ENCODE measurements at regions not wholly inside any gene's neighbourhood (a gene's known extent, or its start where the extent isn't known, plus 50 kb on each side); places are given as distances from the start of the nearest gene placed in this dataset.
A peak's percentile ranks its signal among the peaks of the same experiment; 100 is the strongest.
"Not testable (repeated sequence)": the region's sequence is repeated elsewhere in the genome, so short reads cannot be mapped to it uniquely, and the experiment has no call there.

DNA sequence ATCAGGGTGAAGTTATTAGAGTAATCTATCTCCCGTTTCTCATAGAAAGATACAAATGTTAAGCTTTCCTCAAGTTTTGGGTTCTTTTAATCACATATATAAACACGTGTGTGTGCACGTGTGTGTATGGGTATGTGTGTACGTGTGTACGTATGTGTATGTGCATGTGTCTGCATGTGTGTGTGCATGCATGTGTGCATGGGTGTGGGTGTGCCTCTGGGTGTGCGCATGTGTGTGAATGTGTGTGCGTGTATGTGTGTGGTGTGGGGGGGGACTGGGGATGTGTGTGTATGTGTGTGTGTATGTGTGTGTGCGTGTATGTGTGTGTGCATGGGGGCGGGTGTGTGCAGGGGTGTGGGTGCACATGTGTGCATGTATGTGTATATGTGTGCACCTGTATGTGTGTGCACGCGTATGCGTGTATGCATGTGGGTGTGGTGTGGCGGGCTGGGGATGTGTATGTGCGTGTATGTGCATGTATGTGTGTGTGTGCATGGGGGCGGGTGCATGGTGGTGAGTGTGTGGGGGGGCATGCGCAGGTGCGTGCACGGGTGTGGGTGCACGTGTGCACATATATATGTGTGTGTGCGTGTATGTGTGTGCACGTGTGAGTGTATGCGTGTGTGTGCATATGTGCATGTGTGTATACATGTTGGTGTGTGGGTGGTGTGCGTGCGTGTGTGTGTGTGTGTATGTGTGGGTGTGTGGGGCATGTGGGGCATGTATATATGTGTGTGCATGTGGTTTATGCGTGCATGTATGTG is 304.0 kb downstream of the MBD2 start:
- no peak for DNase-seq

DNA sequence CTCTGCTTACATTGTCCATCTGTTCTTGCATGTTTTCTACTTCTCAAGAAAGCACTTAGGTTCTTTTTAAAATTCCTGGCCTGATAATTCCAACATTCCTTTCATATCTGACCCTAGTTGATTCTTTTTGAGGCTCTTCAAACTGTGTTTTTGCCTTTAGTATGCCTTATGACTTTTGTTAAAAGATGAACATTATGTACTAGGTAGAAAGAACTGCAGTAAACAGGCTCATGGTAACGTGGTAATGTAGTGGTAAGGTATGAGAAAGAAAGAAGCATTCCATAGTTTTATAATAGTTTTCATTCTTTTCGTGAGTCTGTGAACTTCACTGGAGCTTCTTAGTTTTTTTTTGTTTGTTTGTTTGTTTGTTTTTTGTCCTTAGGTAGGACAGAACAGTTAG is 306.4 kb downstream of the MBD2 start:
- no peak for DNase-seq

DNA sequence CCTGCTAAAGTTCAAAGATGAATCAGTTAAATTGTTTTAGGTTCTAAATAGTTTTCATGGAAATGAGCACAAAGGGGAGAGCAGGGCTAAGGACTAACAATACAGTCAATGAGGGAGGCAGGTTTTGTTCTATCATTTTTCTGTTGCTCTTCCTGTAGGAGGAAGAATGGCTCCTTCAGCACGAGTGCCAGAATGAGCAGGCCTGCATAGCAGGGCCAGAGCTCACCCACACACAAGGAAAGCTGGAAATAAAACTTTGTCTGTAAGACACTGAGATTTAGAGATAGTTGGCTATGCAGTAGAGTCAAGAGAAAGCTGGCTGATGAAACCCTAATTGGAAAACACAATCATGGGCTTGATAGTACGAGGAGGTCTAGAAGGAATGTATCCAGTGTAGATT is 313.3 kb downstream of the MBD2 start:
- DNase-seq, result no peak

DNA sequence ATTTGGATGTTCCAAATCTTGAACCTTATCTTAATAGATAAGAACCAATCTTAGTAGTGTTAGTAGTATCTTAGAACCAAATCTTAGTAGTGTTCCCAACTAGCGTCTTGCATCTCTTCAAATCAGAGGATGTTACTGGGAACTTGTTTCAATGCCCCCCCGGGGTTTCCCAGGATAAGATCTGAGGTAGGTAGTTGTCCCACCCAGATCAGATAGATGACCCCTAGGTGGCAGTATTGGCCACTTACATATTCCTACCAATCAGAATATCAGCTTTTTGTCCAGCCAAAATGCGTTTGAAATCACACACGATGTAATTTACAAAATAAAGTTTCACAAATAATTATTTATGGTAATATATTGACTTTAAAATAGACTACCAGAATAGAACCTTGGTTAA is 314.8 kb downstream of the MBD2 start:
- no peak for DNase-seq

DNA sequence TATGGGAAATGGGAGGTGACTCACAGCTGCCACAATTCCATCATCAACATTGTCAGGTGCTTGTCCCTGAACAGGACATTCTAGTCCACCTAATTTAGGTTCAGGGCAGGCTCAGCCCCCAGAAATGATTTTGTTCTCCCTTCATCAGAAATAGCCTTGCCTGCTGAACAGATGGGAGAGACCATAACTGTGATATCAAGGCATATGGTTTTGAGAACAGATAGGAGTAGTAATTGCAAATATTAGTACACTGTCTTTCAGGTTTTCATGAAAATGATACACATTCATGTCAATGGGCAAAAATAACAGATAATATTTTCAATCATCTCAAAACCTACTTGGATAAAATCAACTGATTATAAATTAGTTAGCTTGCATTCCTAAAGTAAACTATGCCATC is 316.5 kb downstream of the MBD2 start:
- DNase-seq, result no peak

DNA sequence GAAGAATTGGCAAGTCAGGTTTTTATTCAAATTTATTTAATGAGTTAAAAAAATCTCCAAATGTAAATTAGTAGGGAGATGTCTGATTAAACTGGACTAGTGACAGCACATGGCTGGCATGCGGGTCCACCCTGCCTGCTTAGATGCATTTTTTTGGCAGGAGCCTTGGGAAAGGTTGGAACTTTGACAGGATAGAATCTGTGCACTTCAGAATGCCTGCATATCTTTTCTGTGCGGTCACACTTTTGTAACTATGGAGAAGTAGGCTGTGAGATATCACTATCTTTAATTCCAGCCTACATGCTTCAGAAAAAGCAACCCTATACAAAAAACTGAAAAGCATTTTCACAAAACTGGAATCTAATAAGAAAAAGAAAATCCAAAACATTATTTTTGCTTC is 317.8 kb downstream of the MBD2 start:
- peak; percentile 11 for DNase-seq

DNA sequence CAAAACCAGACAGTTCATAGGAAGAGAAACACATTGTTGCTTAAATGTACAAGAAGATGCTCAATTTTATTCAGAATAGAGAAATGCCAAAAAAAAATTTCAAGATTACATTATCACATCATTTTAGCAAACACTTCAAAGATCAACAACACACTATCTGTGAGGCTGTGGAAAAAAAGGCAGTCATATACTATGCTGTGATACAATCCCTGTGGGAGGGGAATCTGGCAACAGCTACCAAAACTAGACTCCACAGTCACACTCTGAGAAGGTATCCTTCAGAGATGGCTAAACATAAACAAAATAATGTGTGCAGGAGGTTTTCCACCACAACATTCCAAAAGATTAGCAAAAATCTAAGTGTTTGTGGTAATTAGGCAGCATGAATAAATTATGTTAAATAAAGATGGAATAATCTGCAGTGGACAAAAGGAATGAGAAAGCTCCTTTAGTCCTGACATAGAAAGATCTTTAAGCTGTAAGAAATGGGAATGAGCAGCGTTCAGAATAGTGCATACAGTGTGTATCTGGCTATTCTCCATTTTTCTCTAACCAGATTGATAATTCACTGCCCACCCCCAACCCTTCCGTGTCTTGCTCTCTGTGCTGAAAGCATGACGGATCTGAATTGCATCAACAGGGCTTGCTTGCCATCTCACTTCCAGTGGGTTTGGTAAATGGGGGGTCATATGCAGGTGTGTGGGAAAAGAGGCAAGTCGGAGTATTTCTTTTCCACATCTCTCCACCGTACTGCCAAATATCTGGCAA is 329.6 kb downstream of the MBD2 start:
- DNase-seq, result no peak

DNA sequence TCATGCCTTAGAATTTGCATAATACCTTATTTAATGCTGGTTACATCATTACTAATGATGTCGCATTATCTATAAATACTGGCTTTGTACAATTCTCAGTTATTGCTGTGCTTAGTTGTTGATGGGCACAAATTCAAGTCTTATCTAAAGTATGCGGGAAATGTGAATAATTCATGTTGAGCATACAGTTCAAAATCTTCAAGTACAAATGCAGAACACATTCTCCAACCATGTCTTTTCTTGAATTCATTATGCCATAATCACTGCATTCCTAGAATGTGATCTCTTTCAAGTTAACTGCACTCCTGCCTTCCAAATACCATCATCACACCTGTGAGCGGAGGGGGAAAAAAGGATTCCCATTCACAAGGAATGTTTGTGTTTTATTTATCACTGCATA is 337.0 kb downstream of the MBD2 start:
- no peak for DNase-seq

DNA sequence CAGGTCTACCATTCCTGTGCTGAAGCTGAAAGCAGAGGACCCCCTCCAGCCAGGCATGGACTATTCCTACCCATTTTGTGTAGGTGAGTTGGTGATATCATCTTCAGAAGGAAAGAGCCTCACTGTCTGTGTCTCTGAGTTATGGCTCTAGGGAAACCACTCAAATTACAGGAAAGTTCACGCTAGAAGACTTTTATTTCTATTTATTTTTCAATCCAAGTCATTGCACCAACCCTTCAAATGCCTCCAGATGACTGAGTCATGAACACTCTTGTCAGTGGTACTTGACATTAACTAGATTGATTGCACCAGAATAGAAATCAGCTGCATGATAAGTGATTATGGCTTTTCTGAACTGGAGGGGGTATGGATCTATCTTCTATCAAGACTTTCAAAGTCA is 338.4 kb downstream of the MBD2 start:
- no peak for DNase-seq

DNA sequence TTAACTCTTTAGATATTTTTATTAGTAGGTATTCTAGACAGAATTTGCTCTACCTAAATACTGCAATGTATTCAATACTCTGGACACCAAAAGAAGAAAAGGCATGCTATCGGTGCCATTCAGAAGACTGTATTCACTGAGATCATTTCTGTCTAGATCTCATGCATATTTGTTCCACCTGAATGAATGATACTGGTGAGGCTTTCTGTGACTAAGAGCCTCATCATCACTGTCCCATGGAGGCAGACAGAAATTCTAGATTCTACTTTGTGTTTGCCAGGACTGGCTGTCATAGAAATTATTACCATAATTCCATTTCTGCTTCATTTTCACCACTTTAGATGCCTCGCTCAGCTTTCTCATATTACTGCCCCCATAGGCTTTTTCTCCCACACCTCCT is 340.7 kb downstream of the MBD2 start:
- DNase-seq, result no peak

DNA sequence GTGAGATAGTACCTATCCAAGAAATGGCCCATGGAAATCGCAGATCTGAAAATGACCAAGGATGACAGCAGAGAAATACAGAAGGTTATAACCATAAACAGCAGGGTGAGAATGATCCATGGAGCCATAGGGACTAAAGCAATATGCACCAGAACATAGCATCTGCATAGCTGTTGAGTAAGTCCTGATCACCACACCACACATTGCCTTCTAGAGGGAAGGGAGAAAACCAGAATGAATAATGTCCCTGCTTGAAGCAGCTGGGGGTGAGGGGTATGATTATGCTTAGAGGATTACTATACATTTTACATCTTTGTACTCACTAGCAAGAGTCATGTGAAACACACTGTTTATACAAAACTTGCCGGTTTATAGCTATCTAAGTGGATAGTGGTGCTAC is 350.4 kb downstream of the MBD2 start:
- no peak for DNase-seq

DNA sequence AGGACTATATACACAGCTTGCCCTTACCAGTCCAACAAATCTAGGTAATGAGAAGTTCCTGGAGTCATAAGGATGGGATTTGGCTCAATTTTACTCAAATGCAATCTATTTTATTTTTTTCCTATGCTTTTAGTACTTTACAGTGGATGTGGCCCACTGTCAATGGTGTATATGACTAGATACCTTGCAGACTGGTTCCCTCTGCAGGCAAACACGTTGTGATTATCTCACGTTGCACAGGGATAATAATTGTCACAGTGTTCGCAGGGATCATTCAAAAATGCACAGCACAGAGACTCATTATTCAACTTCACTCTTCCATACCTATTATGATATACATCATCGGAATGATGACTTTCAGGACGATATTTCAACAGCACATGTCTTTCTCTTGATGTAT is 359.7 kb downstream of the MBD2 start:
- DNase-seq, result no peak

DNA sequence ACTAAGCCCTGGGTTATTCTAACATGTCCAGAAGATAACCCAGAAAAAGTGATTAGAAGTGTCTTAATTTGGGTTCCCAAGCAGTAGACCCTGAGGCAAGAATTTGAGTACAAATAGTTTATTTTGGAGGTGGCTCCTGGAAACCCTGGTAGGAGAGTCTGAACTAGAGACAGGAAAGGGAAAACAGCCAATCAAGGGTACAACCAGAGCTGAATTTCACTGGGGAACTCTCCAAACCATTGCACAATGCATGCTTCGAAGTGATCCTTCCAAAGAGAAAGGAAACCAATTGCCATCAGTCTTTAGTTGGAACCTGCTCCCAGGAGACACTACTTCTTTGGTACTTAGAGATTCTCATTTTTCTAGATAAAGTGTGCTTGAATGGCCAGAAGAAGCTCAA is 361.5 kb downstream of the MBD2 start:
- no peak for DNase-seq

DNA sequence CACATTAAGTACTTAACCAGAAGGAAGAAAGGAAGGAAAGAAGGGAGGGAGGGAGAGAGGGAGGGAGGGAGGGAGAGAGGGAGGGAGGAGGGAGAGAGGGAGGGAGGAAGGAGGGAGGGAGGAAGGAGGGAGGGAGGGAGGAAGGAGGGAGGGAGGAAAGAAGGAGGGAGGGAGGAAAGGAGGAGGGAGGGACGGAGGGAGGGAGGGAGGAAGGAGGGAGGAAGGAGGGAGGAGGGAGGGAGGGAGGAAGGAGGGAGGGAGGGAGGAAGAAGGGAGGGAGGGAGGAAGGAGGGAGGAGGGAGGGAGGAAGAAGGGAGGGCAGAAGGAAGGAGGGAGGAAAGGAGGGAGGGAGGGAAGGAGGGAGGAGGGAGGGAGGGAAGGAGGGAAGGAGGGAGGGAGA is 363.3 kb downstream of the MBD2 start:
- no peak for DNase-seq

DNA sequence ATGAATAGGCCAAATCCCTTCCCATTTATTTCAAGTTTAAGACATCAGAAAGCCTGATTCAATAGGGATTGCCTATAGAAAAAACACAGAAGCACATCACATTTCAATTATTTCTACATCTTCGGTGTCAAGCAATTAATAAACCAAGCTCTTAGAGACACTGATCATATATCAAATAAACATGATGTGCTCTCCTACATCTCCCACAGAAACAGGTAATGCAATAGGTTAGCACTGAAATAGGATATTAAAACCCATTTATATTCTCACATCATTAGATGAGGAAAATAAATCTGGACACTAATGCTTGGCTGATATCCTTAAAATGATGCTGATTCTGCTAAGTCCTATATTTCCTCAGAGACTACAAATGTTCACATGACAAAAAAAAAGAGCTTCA is 364.7 kb downstream of the MBD2 start:
- no peak for DNase-seq

DNA sequence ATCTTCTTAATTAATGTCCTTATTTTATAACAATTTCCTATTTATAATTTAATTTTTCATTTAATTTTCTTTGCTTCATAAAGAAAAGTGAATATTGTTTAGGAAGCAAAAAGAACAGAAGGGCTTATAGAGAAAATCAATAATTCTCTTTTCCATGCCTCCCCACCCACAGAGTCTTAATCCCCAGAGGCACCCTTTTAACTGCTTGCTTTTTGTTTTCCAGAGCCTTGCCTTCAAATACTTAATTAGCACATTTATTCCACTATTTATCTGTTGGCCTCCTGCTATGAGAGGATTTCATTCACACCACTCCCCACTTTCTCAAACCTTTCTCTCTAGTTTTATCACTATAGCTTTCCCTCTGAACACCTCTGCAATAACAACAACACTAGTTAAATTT is 373.6 kb downstream of the MBD2 start:
- no peak for DNase-seq

DNA sequence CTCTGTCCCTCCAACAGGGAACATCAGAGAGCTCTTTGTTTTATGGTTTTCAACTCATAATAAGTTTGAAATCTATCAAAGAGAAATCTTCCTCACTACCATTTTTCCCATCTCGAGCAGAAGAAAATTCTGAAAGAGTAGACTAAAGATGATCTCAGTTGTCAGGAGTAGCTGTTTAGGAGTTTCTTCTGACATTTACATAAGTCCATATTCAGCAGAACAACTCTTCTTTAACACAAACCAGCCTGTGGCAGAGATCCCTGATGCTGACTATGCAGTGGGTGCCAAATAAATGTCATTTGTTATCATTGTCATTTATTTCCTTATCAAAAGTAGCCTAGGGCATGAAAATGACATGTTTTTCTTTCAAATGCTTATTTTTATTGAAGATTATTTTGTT is 380.7 kb downstream of the MBD2 start:
- no peak for DNase-seq

DNA sequence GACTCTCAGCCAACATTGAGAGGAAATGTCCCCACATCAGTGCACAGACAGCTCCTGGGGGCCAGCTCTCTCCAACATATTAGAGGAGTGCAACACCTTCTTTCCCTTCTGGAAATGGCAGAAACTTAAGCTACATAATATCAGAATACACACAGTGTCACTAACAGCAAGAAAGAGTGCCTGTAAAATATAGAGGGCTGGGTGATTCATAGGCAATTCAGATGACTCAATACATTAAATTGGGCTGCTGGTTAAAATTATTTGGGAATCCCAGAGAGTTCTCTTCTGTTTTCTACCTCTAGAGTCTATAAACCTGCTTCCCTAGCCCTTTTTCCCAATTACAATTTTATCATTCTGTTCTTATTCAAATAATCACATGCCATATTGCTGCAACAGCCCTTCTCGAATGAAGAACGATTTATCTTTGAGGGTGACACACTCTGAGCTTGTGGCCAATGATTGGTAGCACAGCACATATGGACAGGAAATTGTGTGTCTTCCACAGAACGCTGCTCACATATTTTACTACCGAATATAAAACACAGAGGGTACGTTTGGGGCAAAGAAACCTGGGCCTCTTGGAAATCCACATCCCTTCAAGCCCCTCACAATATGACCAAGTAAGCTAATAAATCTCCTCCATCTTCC is 381.2 kb downstream of the MBD2 start:
- no peak for DNase-seq

DNA sequence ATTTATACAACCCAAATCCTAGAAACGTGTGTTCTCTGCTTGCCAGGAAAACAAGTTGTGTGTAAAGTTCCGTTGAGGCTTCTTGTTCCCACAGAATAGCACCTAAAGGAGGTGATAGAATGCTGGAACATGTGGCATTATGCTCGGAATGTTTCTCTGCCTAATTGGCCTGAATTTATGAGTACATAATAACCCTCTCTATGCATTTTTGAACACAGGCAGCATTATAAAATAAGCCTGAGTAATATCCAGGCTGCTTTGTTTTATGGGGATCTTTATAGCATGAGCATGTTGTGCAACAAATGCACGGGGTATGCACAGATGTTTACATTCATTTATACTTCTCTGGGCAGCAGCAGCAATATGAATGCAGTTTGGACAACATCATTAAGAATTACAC is 385.7 kb downstream of the MBD2 start:
- peak; percentile 40 for DNase-seq

DNA sequence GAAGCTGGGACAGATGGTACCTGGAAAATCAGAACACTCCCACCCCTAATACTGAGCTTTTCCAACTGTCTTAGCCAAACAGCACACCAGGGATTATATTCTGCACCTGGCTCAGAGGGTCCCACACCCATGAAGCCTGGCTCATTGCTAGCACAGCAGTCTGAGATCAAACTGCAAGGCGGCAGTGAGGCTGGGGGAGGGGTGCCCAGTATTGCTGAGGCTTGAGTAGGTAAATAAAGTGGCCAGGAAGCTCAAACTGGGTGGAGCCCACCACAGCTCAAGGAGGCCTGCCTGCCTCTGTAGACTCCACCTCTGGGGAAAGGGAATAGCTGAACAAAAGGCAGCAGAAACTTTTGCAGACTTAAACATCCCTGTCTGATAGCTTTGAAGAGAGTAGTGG is 403.3 kb downstream of the MBD2 start:
- not testable (repeated sequence) for DNase-seq

DNA sequence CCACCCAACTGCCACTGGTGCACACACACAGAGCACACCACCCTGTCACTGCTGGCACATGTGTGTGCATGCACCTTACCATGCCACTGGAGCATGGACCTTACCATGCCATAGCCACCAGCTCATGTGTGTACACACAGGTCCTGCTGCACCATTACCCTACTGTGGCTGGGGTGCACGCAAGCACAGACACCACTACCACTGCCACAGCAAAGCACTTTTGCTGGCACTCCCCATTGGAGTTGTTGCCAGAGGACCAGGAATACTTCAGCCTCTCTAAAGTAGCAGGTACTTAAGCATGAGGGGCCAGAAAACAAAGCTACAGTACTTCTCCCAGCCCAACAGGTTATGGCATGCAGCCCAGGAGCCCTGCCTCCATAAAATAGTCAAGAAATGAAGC is 404.8 kb downstream of the MBD2 start:
- DNase-seq, result no peak

DNA sequence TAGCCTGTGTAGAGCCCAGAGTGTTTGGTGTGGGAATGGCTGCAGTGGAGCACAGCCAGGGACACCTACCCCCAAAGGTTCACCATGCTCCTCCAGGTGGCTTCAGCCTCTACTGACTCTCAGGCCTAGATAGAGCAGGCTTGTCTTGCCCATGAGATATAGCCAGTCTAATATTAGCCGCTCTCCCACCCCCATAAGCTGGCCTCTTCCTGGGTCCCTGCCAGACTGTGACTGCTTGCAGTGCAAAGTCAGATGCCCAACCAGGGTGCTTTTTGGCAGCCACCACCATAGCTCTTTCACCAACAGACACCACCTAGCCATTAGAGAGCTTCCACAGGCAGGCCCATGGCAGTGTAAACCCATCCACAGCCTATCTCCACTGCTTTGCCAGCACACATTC is 405.3 kb downstream of the MBD2 start:
- no peak for DNase-seq
